ENCODE measurements at regions not wholly inside any gene's neighbourhood (a gene's known extent, or its start where the extent isn't known, plus 50 kb on each side); places are given as distances from the start of the nearest gene placed in this dataset.

DNA sequence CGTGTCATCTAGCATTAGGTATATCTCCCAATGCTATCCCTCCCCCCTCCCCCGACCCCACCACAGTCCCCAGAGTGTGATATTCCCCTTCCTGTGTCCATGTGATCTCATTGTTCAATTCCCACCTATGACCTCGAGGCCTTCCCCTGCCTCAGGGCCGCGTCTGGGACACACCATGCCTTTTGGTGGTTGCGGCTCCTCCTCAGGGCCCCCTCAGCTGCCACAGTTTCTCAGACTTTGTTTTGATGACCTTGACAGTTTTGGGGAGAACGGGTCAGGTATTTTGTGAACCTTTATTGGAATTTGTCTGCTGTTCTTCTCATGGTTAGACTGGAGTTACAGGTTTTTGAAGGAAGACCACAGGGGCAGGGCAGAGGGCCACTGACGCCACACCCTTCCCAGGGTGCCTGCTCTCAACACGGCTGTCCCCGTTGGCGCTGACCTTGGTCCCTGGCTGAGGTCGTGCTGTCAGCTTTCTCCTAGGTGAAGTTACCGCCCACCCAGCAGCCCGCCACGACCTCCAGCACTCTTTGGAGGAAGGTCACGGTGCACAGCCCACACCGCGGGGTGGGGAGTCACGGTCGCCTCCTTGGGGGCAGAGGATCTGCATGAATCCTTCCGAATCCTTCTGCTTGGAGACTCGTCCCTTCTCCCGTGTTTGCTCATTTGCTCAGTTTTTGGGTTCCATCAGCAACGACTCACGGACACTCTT, 130.5 kb downstream of the KIF26A start:
- TF ChIP-seq, protein P1, sequence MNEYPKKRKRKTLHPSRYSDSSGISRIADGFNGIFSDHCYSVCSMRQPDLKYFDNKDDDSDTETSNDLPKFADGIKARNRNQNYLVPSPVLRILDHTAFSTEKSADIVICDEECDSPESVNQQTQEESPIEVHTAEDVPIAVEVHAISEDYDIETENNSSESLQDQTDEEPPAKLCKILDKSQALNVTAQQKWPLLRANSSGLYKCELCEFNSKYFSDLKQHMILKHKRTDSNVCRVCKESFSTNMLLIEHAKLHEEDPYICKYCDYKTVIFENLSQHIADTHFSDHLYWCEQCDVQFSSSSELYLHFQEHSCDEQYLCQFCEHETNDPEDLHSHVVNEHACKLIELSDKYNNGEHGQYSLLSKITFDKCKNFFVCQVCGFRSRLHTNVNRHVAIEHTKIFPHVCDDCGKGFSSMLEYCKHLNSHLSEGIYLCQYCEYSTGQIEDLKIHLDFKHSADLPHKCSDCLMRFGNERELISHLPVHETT (CRISPR knock-in tag; conservative IDR thresholded peaks at IDR 0.05 in 1 of 2, IDR thresholded peaks at IDR 0.05 in 1 of 2) = no peak
- TF ChIP-seq POLR2AphosphoS2 (IDR thresholded peaks at IDR 0.05; ENCODE audit: low read length) (no peak), TGIF2 (CRISPR knock-in tag; IDR thresholded peaks at IDR 0.05) (no peak), RAD21 (CRISPR knock-in tag; conservative IDR thresholded peaks at IDR 0.05 in 1 of 2, IDR thresholded peaks at IDR 0.05 in 1 of 2) (no peak), JUND (IDR thresholded peaks at IDR 0.05; ENCODE audit: borderline replicate concordance, low read depth, low read length) (no peak), JUND (tag; IDR thresholded peaks at IDR 0.05; ENCODE audit: borderline replicate concordance, low read depth, low read length) (no peak), POLR2A (conservative IDR thresholded peaks at IDR 0.05) (no peak), EZH2 (IDR thresholded peaks at IDR 0.05; ENCODE audit: borderline replicate concordance, low read depth, low read length) (no peak)
- TF ChIP-seq, protein P2, sequence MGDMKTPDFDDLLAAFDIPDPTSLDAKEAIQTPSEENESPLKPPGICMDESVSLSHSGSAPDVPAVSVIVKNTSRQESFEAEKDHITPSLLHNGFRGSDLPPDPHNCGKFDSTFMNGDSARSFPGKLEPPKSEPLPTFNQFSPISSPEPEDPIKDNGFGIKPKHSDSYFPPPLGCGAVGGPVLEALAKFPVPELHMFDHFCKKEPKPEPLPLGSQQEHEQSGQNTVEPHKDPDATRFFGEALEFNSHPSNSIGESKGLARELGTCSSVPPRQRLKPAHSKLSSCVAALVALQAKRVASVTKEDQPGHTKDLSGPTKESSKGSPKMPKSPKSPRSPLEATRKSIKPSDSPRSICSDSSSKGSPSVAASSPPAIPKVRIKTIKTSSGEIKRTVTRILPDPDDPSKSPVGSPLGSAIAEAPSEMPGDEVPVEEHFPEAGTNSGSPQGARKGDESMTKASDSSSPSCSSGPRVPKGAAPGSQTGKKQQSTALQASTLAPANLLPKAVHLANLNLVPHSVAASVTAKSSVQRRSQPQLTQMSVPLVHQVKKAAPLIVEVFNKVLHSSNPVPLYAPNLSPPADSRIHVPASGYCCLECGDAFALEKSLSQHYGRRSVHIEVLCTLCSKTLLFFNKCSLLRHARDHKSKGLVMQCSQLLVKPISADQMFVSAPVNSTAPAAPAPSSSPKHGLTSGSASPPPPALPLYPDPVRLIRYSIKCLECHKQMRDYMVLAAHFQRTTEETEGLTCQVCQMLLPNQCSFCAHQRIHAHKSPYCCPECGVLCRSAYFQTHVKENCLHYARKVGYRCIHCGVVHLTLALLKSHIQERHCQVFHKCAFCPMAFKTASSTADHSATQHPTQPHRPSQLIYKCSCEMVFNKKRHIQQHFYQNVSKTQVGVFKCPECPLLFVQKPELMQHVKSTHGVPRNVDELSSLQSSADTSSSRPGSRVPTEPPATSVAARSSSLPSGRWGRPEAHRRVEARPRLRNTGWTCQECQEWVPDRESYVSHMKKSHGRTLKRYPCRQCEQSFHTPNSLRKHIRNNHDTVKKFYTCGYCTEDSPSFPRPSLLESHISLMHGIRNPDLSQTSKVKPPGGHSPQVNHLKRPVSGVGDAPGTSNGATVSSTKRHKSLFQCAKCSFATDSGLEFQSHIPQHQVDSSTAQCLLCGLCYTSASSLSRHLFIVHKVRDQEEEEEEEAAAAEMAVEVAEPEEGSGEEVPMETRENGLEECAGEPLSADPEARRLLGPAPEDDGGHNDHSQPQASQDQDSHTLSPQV (IDR thresholded peaks at IDR 0.05) = no peak
- TF ChIP-seq, protein P3, sequence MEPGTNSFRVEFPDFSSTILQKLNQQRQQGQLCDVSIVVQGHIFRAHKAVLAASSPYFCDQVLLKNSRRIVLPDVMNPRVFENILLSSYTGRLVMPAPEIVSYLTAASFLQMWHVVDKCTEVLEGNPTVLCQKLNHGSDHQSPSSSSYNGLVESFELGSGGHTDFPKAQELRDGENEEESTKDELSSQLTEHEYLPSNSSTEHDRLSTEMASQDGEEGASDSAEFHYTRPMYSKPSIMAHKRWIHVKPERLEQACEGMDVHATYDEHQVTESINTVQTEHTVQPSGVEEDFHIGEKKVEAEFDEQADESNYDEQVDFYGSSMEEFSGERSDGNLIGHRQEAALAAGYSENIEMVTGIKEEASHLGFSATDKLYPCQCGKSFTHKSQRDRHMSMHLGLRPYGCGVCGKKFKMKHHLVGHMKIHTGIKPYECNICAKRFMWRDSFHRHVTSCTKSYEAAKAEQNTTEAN (CRISPR knock-in tag; IDR thresholded peaks at IDR 0.05) = no peak

Data from K562 (cell line).